ENCODE measurements at regions not wholly inside any gene's neighbourhood (a gene's known extent, or its start where the extent isn't known, plus 50 kb on each side); places are given as distances from the start of the nearest gene placed in this dataset.

DNA sequence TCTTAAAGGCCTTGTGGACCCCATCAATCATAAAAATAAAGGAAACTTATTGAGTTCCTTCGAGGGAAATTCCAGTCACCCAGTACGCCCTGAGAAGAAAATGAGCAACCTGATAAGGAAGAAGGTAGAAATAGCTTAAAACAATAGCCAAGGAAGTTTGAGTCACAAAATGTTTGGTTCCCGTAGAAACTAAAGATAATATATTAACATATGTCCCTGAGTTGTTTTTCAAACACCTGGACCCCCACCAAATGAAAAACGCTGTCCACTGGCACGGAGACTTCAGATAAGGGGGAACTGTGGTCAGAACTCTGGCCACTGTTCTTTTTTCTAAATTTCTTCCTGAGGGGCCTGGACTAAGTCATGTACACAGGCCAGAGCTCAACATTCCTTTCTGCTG, 669.1 kb downstream of the ADCYAP1 start:
- H3K4me3 ChIP-seq (ENCODE audit: low read depth in 1 of 3, low read length in 3 of 3), result no peak overlapping the region
- no peaks in the 10 kb centered on the region for H3K36me3 ChIP-seq (ENCODE audit: control insufficient read depth in 4 of 4, insufficient read depth in 3 of 4, low read depth in 1 of 4, low read length in 3 of 4)
- 77% methylated on average over 5 of the region's 5 CpGs for WGBS
- TF ChIP-seq, protein P1, sequence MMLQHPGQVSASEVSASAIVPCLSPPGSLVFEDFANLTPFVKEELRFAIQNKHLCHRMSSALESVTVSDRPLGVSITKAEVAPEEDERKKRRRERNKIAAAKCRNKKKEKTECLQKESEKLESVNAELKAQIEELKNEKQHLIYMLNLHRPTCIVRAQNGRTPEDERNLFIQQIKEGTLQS (IDR thresholded peaks at IDR 0.05), result no peak
- no peak for TF ChIP-seq JUND (IDR thresholded peaks at IDR 0.05)
- no peak for TF ChIP-seq ZBTB33 (IDR thresholded peaks at IDR 0.05)
- TF ChIP-seq REST (IDR thresholded peaks at IDR 0.05), result no peak
- no peak for TF ChIP-seq EGR1 (IDR thresholded peaks at IDR 0.05; ENCODE audit: low read depth in 2 of 2)
- TF ChIP-seq MAX (IDR thresholded peaks at IDR 0.05), result no peak
- TF ChIP-seq SP1 (IDR thresholded peaks at IDR 0.05), result no peak
- TF ChIP-seq YY1 (IDR thresholded peaks at IDR 0.05), result no peak
- TF ChIP-seq NR2F2 (IDR thresholded peaks at IDR 0.05), result no peak
- TF ChIP-seq RAD21 (IDR thresholded peaks at IDR 0.05), result no peak
- TF ChIP-seq HNF4A (conservative IDR thresholded peaks at IDR 0.05), result no peak
- TF ChIP-seq GABPA (IDR thresholded peaks at IDR 0.05 in 1 of 2, conservative IDR thresholded peaks at IDR 0.05 in 1 of 2), result no peak
- no peak for TF ChIP-seq FOXA1 (IDR thresholded peaks at IDR 0.05)
- no peak for TF ChIP-seq RXRA (IDR thresholded peaks at IDR 0.05)
- no peak for TF ChIP-seq TAF1 (conservative IDR thresholded peaks at IDR 0.05)
- no peak for TF ChIP-seq FOXA2 (IDR thresholded peaks at IDR 0.05)
- TF ChIP-seq HNF4G (IDR thresholded peaks at IDR 0.05), result no peak
- TF ChIP-seq, protein P2, sequence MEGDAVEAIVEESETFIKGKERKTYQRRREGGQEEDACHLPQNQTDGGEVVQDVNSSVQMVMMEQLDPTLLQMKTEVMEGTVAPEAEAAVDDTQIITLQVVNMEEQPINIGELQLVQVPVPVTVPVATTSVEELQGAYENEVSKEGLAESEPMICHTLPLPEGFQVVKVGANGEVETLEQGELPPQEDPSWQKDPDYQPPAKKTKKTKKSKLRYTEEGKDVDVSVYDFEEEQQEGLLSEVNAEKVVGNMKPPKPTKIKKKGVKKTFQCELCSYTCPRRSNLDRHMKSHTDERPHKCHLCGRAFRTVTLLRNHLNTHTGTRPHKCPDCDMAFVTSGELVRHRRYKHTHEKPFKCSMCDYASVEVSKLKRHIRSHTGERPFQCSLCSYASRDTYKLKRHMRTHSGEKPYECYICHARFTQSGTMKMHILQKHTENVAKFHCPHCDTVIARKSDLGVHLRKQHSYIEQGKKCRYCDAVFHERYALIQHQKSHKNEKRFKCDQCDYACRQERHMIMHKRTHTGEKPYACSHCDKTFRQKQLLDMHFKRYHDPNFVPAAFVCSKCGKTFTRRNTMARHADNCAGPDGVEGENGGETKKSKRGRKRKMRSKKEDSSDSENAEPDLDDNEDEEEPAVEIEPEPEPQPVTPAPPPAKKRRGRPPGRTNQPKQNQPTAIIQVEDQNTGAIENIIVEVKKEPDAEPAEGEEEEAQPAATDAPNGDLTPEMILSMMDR (IDR thresholded peaks at IDR 0.05; ENCODE audit: low read depth, low read length, missing input control), result no peak
- H3K27ac ChIP-seq (ENCODE audit: low read depth in 1 of 2, low read length in 2 of 2), result no peak overlapping the region
- no peaks in the 10 kb centered on the region for H3K27me3 ChIP-seq (ENCODE audit: control insufficient read depth in 4 of 4, insufficient read depth in 4 of 4, low read length in 3 of 4)
- H3K9me3 ChIP-seq (ENCODE audit: control insufficient read depth in 4 of 4, low read length in 3 of 4), result no peaks in the 10 kb centered on the region
- H3K9ac ChIP-seq (ENCODE audit: low read depth in 1 of 2, low read length in 2 of 2), result no peak overlapping the region
- no peak for DNase-seq (ENCODE audit: low spot score)
- no peaks in the 10 kb centered on the region for H3K4me1 ChIP-seq (ENCODE audit: control insufficient read depth in 4 of 4, insufficient read depth in 4 of 4, low read length in 3 of 4)
